Astrocyte of the cerebellum (primary cell): ENCODE measurements at regions not wholly inside any gene's neighbourhood (a gene's known extent, or its start where the extent isn't known, plus 50 kb on each side); places are given as distances from the start of the nearest gene placed in this dataset.

ENCODE experiments used
- DNase-seq: peaks from one replicate; pipeline ENCODE4 v3.0.0-alpha.2; 2011; ENCODE audit warnings: low read depth
- H3K4me3 ChIP-seq: 2 replicates; pipeline ENCODE4 v1.5.1; 2011; ENCODE audit warnings: mild to moderate bottlenecking, low read depth, low read length, moderate library complexity
- CTCF ChIP-seq: IDR thresholded peaks from 2 replicates; pipeline ENCODE4 v1.5.1; 2012; ENCODE audit warnings: low read length, low read depth, moderate library complexity, mild to moderate bottlenecking; ENCODE audit errors: missing control alignments
- in situ Hi-C: cut with HindIII; loops from 2 replicates; pipeline ENCODE4 v1.10.0; 2017; ENCODE audit warnings: low sequenced_read_pairs

DNA sequence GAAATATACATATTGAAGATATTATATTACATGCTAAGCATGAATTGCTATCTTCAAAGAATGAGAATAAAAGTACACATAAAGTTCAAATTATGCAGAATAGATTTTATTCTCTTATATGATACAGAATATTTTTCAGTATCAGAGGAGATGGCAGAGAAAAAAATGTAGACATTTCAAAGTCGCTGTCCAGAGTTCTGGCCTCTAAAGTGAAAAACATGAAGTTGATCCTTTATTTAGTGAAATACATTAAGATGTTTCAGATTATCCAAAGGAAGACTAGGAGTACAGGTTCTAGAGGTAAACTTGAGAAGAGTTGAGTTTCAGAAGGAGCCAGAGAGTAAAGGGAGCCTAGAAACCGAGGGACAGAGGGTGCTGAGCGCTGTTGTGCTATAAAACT is 303.6 kb downstream of the UTP18 start:
- in situ Hi-C loops: no loop called here
- no peak for DNase-seq
- no peak for TF ChIP-seq CTCF
- H3K4me3 ChIP-seq: no peak overlapping the region

DNA sequence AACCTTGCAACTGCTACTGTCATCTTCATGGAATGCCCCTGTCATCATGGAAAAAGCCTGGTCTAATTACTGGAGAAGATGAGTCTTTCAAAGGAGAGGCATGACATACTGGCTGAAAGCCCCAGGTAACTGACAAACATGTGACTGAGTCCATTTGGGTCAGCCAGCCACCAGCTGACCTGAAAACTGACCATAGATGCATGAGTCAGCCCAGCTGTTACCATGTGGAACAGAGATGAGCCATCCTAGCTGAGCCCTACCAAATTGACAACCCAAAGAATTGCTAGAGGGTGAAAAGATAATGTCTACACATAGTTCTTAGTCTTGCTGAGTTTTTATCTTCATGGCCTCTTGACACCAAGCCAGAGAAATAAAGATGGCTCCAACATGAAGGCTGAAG is 311.8 kb downstream of the UTP18 start:
- in situ Hi-C loops: no loop called here
- H3K4me3 ChIP-seq: no peak overlapping the region
- no peak for TF ChIP-seq CTCF
- no peak for DNase-seq
